Prostate gland (tissue), 2 donors: ENCODE measurements at regions not wholly inside any gene's neighbourhood (a gene's known extent, or its start where the extent isn't known, plus 50 kb on each side); places are given as distances from the start of the nearest gene placed in this dataset.

ENCODE experiments used
- POLR2A ChIP-seq: fragments of 450-650 bp; IDR thresholded peaks from one replicate; pipeline ENCODE4 v1.6.1; 2016; ENCODE audit warnings: antibody characterized with exemption, mild to moderate bottlenecking
- TF ChIP-seq, protein P1 (sequence below), 4 experiments: fragments of 200-600 bp in 2 of 4; fragments of 450-650 bp in 2 of 4; sonication (generic) in 2 of 4; IDR thresholded peaks; 1 replicate in 3 of 4; 2 replicates in 1 of 4; pipeline ENCODE4 v1.5.1; 2016 to 2019; ENCODE audit warnings: antibody characterized with exemption in 4 of 4, mild to moderate bottlenecking in 2 of 4, moderate library complexity in 2 of 4

- TF ChIP-seq, protein P1, sequence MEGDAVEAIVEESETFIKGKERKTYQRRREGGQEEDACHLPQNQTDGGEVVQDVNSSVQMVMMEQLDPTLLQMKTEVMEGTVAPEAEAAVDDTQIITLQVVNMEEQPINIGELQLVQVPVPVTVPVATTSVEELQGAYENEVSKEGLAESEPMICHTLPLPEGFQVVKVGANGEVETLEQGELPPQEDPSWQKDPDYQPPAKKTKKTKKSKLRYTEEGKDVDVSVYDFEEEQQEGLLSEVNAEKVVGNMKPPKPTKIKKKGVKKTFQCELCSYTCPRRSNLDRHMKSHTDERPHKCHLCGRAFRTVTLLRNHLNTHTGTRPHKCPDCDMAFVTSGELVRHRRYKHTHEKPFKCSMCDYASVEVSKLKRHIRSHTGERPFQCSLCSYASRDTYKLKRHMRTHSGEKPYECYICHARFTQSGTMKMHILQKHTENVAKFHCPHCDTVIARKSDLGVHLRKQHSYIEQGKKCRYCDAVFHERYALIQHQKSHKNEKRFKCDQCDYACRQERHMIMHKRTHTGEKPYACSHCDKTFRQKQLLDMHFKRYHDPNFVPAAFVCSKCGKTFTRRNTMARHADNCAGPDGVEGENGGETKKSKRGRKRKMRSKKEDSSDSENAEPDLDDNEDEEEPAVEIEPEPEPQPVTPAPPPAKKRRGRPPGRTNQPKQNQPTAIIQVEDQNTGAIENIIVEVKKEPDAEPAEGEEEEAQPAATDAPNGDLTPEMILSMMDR (IDR thresholded peaks at IDR 0.05), result no peak
- TF ChIP-seq POLR2A, result no peak
Measured at GRCh38 chr10:88023676-88024075, 160.3 kb downstream of the PTEN start.
